GM18907 (cell line): ENCODE measurements at regions not wholly inside any gene's neighbourhood (a gene's known extent, or its start where the extent isn't known, plus 50 kb on each side); places are given as distances from the start of the nearest gene placed in this dataset.

ENCODE experiments used
- ATAC-seq: cut with Tn5 transposase; IDR thresholded peaks from one replicate; pipeline ENCODE4 v1.9.1; 2021; ENCODE audit warnings: mild to moderate bottlenecking, moderate library complexity; ENCODE audit not compliant: unreplicated experiment

- ATAC-seq = no peak
Measured at GRCh38 chr17:73694491-73694890, 50.2 kb upstream of the SDK2 start.

GRCh38 chr17:73695035-73695738, 50.9 kb upstream of the SDK2 start:
- no peak for ATAC-seq

- ATAC-seq = no peak
Measured at GRCh38 chr17:73696251-73696650, 52.0 kb upstream of the SDK2 start.

- ATAC-seq = no peak
Measured at GRCh38 chr17:73697872-73698271, 53.6 kb upstream of the SDK2 start.

- no peak for ATAC-seq
Measured at GRCh38 chr17:73698966-73699365, 54.7 kb upstream of the SDK2 start.

- no peak for ATAC-seq
Measured at GRCh38 chr17:73701701-73702100, 57.5 kb upstream of the SDK2 start.

- no peak for ATAC-seq
Measured at GRCh38 chr17:73703192-73703591, 58.9 kb upstream of the SDK2 start.

GRCh38 chr17:73703917-73704316, 59.7 kb upstream of the SDK2 start:
- ATAC-seq = no peak

- no peak for ATAC-seq
Measured at GRCh38 chr17:73705594-73705993, 61.3 kb upstream of the SDK2 start.

- ATAC-seq = no peak
Measured at GRCh38 chr17:73706428-73706827, 62.2 kb upstream of the SDK2 start.

- ATAC-seq = no peak
Measured at GRCh38 chr17:73706858-73707257, 62.6 kb upstream of the SDK2 start.

GRCh38 chr17:73707358-73707757, 63.1 kb upstream of the SDK2 start:
- ATAC-seq = no peak

- no peak for ATAC-seq
Measured at GRCh38 chr17:73710095-73710592, 65.9 kb upstream of the SDK2 start.

- ATAC-seq = peak; percentile 90
Measured at GRCh38 chr17:73711184-73711583, 66.9 kb upstream of the SDK2 start.

GRCh38 chr17:73711916-73712315, 67.7 kb upstream of the SDK2 start:
- ATAC-seq = no peak

GRCh38 chr17:73713136-73713535, 68.9 kb upstream of the SDK2 start:
- ATAC-seq = no peak

- no peak for ATAC-seq
Measured at GRCh38 chr17:73715769-73716168, 71.5 kb upstream of the SDK2 start.

GRCh38 chr17:73717690-73718089, 73.4 kb upstream of the SDK2 start:
- no peak for ATAC-seq

GRCh38 chr17:73718362-73718761, 74.1 kb upstream of the SDK2 start:
- no peak for ATAC-seq

- no peak for ATAC-seq
Measured at GRCh38 chr17:73718912-73719311, 74.7 kb upstream of the SDK2 start.

GRCh38 chr17:73719588-73720071, 75.4 kb upstream of the SDK2 start:
- no peak for ATAC-seq

GRCh38 chr17:73720187-73720834, 76.1 kb upstream of the SDK2 start:
- ATAC-seq = no peak
